SU-DHL-6 (cell line): ENCODE measurements at regions not wholly inside any gene's neighbourhood (a gene's known extent, or its start where the extent isn't known, plus 50 kb on each side); places are given as distances from the start of the nearest gene placed in this dataset.

ENCODE experiments used
- H2AFZ ChIP-seq: fragments of 200-600 bp; sonication (generic); 2 replicates; pipeline ENCODE4 v1.6.1; 2014; ENCODE audit warnings: low read depth, mild to moderate bottlenecking, moderate library complexity, mixed read lengths, antibody characterized with exemption, low read length; ENCODE audit not compliant: severe bottlenecking
- H3F3A ChIP-seq: fragments of 200-600 bp; shearing (Covaris generic); 2 replicates; pipeline ENCODE4 v1.6.0; 2016; ENCODE audit warnings: antibody characterized with exemption, mild to moderate bottlenecking; ENCODE audit not compliant: insufficient read depth
- H3K27ac ChIP-seq: fragments of 200-600 bp; sonication (generic); 2 replicates; pipeline ENCODE4 v1.5.1; 2016; ENCODE audit warnings: low read depth, mild to moderate bottlenecking, low read length, moderate library complexity, mixed read lengths
- H3K27me3 ChIP-seq: fragments of 200-600 bp; sonication (generic), shearing (Covaris generic); 2 replicates; pipeline ENCODE4 v1.6.0; 2014; ENCODE audit warnings: mild to moderate bottlenecking, low read length
- H3K36me3 ChIP-seq: fragments of 200-600 bp; sonication (generic); 2 replicates; pipeline ENCODE4 v1.6.1; 2014; ENCODE audit warnings: mild to moderate bottlenecking, low read length, mixed read lengths
- H3K4me2 ChIP-seq: fragments of 300-600, 200-600 bp; shearing (Covaris generic), sonication (generic); 2 replicates; pipeline ENCODE4 v1.6.0; 2014; ENCODE audit warnings: low read length, low read depth, mild to moderate bottlenecking; ENCODE audit not compliant: poor library complexity, severe bottlenecking
- H3K4me3 ChIP-seq: fragments of 200-600 bp; sonication (generic); 2 replicates; pipeline ENCODE4 v1.5.1; 2014; ENCODE audit warnings: antibody characterized with exemption, low read length, mild to moderate bottlenecking, mixed read lengths; ENCODE audit not compliant: insufficient read depth, poor library complexity, severe bottlenecking
- H3K79me2 ChIP-seq: fragments of 200-600 bp; sonication (generic); 2 replicates; pipeline ENCODE4 v1.6.1; 2014; ENCODE audit warnings: mild to moderate bottlenecking, low read length, moderate library complexity; ENCODE audit not compliant: insufficient read depth
- H3K9ac ChIP-seq: fragments of 200-600 bp; sonication (generic); 2 replicates; pipeline ENCODE4 v1.7.0; 2014; ENCODE audit warnings: mild to moderate bottlenecking, low read length
- H3K9me2 ChIP-seq: fragments of 200-600 bp; sonication (generic); replicated peaks from 2 replicates; pipeline ENCODE4 v1.6.1; 2014; ENCODE audit warnings: low read length; ENCODE audit not compliant: insufficient read depth
- H3K9me3 ChIP-seq: fragments of 200-600 bp; sonication (generic); 2 replicates; pipeline ENCODE4 v1.6.1; 2014; ENCODE audit warnings: low read length, mixed read lengths; ENCODE audit not compliant: insufficient read depth
- H4K20me1 ChIP-seq: fragments of 200-600 bp; sonication (generic); 2 replicates; pipeline ENCODE4 v1.6.1; 2014; ENCODE audit warnings: low read depth, mild to moderate bottlenecking, antibody characterized with exemption, low read length, moderate library complexity, mixed read lengths
- CTCF ChIP-seq: fragments of 200-600 bp; sonication (generic); IDR thresholded peaks from one replicate; pipeline ENCODE4 v1.5.1; 2017; ENCODE audit warnings: antibody characterized with exemption, mild to moderate bottlenecking, low read length, moderate library complexity; ENCODE audit not compliant: insufficient read depth, poor library complexity, severe bottlenecking
- EZH2phosphoT487 ChIP-seq: fragments of 200-600 bp; sonication (generic), shearing (Covaris generic); conservative IDR thresholded peaks from 2 replicates; pipeline ENCODE4 v1.6.1; 2018; ENCODE audit warnings: mild to moderate bottlenecking, antibody characterized with exemption, low read length, moderate library complexity, mixed read lengths

DNA sequence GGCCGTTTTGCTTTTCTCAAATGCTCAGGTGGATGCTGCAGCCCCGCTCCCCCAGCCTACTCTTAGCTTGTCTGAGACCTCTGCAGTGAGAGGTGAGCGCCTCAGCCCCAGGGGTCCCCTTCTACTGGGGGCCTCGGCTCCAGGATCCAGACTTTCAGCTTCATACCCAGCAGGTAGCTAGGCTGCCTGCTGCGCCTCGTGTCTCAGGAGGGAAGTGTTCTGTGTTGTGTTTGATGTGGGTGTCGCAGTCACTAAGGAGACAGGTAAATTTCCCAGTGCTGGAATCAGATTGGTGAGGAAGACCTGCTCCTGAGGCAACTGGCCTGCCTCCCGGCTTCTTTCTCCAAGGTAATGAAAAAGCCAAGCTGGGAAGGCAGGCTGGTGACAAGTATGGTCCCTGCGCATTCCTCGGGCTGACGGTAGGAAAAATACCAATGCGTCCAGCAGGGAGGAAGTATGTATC is 604.0 kb upstream of the SALL1 start:
- Histone ChIP-seq H3K9ac (no peak overlapping the region), H3K36me3 (no peaks in the 10 kb centered on the region), H3K79me2 (no peaks in the 10 kb centered on the region), H3K27me3 (no peaks in the 10 kb centered on the region), H3K9me2 (no peaks in the 10 kb centered on the region; the same call in 1 of the 2 replicates), H3K27ac (no peak overlapping the region), H3K9me3 (no peaks in the 10 kb centered on the region), H3K4me2 (no peak overlapping the region), H4K20me1 (no peaks in the 10 kb centered on the region), H3F3A (no peaks in the 10 kb centered on the region), H3K4me3 (no peak overlapping the region), H2AFZ (no peak overlapping the region)
- TF ChIP-seq EZH2phosphoT487 (no peak), CTCF (no peak)

DNA sequence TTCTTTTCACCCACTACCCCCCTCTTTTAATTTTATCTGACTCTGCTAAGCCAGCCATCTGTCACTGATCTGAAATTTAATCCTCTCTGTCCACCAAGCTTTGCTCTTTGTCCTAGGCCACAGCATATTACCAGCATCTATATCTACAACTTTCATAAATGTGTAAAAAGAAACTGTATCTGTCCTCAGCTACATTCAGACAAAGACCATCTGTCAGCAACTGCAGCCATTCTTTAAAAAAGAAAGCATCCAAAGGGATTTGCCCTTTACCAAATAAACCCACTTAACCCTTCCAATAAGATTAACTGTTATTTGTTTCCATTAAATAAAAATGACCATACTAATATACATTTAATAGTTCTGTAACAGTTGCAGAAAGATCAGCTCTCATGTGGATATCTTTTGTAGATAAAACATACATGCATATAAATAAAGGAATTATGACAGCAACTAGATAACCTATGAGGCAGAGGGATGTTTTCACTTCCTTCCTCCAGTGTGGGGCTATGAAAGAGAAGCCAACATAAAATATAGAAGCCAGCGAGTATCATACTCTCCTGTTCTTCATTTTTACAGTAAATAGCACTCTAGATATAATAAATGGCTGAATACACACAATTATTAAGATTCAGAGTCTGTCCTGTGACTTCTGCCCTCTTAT is 602.5 kb upstream of the SALL1 start:
- Histone ChIP-seq H3K27me3 (no peaks in the 10 kb centered on the region), H4K20me1 (no peaks in the 10 kb centered on the region), H3K79me2 (no peaks in the 10 kb centered on the region), H2AFZ (no peak overlapping the region), H3K9me3 (no peaks in the 10 kb centered on the region), H3K4me2 (no peak overlapping the region), H3K9me2 (no peaks in the 10 kb centered on the region; the same call in none of the 2 replicates), H3K9ac (no peak overlapping the region), H3K4me3 (no peak overlapping the region), H3F3A (no peaks in the 10 kb centered on the region), H3K36me3 (no peaks in the 10 kb centered on the region), H3K27ac (no peak overlapping the region)
- TF ChIP-seq CTCF (no peak), EZH2phosphoT487 (no peak)

DNA sequence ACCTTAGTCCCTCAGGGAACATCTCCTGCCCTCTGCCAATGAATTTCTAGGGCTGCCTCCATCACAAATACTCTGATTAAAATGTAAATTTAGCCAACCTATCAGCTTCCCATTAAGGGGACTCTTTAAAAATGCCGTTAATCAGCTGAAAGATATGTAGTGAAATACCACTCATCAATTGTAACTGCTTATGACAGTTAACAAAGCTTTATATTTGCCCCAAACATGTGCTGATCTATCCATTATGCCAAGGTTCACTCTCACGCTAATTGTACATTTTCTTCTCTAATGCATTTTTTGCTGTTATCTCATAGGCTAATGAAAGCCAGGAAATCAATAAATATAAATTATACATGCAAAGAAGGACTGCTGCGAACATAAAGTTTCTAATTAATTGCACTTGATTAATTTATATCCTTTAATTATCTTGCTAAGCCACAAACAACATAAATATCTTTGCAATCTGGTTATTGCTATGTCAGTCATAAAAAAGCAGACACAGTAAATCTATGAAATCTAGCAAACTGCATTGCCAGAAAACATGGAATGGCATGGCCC is 601.4 kb upstream of the SALL1 start:
- no peaks in the 10 kb centered on the region for H3K79me2 ChIP-seq
- H3F3A ChIP-seq = no peaks in the 10 kb centered on the region
- no peaks in the 10 kb centered on the region for H3K27me3 ChIP-seq
- no peaks in the 10 kb centered on the region for H4K20me1 ChIP-seq
- no peak for TF ChIP-seq CTCF
- no peak for TF ChIP-seq EZH2phosphoT487
- H3K9me3 ChIP-seq = no peaks in the 10 kb centered on the region
- H3K27ac ChIP-seq = no peak overlapping the region
- no peaks in the 10 kb centered on the region; the same call in none of the 2 replicates for H3K9me2 ChIP-seq
- no peak overlapping the region for H2AFZ ChIP-seq
- no peak overlapping the region for H3K4me2 ChIP-seq
- no peak overlapping the region for H3K4me3 ChIP-seq
- H3K9ac ChIP-seq = no peak overlapping the region
- no peaks in the 10 kb centered on the region for H3K36me3 ChIP-seq
